ENCODE measurements at regions not wholly inside any gene's neighbourhood (a gene's known extent, or its start where the extent isn't known, plus 50 kb on each side); places are given as distances from the start of the nearest gene placed in this dataset.
A peak's percentile ranks its signal among the peaks of the same experiment; 100 is the strongest.

DNA sequence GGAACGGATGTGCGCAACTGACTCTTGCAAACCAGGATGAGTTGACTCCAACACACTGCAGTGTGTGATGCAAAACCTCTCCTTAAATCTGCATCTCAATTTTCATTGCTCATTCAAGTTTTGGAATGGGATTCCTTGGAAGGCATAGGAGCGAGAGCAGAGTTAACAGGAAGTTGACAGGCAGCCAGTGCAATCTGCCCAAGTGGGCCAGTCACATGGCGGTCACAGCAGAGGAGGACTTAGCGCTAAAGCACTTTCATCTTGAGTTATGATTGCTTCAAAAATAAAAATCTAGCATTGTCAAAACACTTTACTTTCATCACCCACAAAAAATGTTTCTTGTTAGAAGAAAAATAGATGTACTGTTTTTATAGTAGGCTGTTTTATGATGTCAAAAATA is 439.0 kb downstream of the FBXO15 start:
- H3K4me1 ChIP-seq, result no peaks in the 10 kb centered on the region
- TF ChIP-seq Cebpa-rat (IDR thresholded peaks at IDR 0.05), result no peak
- H3K9ac ChIP-seq, result no peak overlapping the region
- H3K27ac ChIP-seq, result no peak overlapping the region
- no peaks in the 10 kb centered on the region for H3K9me3 ChIP-seq
- H3K27me3 ChIP-seq, result no peaks in the 10 kb centered on the region
- H3K4me2 ChIP-seq, result no peak overlapping the region
- H4K20me1 ChIP-seq, result no peaks in the 10 kb centered on the region
- H3K4me3 ChIP-seq, result no peak overlapping the region
- no peaks in the 10 kb centered on the region for H3K36me3 ChIP-seq

DNA sequence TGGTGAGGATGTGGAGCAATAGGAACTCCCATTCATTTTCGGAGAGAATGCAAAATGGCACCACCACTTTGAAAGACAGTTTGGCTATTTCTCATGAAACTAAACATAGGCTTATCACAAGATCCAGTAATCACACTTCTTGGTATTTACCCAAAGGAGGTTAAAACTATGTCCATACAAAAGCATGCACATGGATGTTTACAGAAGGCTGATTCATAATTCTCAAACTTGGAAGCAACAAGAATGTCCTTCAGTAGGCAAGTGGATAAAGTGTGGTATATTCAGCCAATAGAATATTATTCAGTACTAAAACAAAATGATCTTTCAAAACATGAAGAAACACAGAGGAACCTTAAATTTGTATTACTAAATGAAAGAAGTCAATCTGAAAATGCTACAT is 440.6 kb downstream of the FBXO15 start:
- Histone ChIP-seq H3K4me2 (no peak overlapping the region), H3K9ac (no peak overlapping the region), H4K20me1 (no peaks in the 10 kb centered on the region), H3K27ac (no peak overlapping the region), H3K4me1 (peaks cover 10% of the 10 kb centered on the region), H3K36me3 (no peaks in the 10 kb centered on the region), H3K9me3 (no peaks in the 10 kb centered on the region), H3K27me3 (no peaks in the 10 kb centered on the region), H3K4me3 (no peak overlapping the region)
- no peak for TF ChIP-seq Cebpa-rat (IDR thresholded peaks at IDR 0.05)

DNA sequence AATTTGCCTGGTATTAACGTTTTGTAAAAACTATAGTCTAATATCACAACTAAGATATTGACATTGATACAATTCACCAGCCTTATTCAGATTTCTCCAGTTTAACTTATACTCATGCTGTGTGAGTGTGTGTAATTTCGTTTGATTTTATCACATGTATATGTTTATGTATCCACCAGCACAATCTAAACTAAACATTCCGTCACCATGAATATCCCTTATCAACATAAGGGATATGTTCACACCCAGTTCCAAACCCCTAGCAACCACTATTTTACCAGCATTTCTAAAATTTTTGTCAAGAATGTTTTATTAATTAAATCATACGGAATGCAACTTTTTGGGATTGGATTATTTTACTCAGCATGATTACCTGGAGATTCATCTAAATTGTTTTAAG is 450.3 kb downstream of the FBXO15 start:
- peaks cover 7% of the 10 kb centered on the region for H3K9me3 ChIP-seq
- H3K4me1 ChIP-seq, result peaks cover 8% of the 10 kb centered on the region
- no peak overlapping the region for H3K4me3 ChIP-seq
- no peaks in the 10 kb centered on the region for H3K27me3 ChIP-seq
- H4K20me1 ChIP-seq, result no peaks in the 10 kb centered on the region
- no peak overlapping the region for H3K27ac ChIP-seq
- no peak for TF ChIP-seq Cebpa-rat (IDR thresholded peaks at IDR 0.05)
- no peaks in the 10 kb centered on the region for H3K36me3 ChIP-seq
- no peak overlapping the region for H3K9ac ChIP-seq
- H3K4me2 ChIP-seq, result no peak overlapping the region

- Histone ChIP-seq H3K4me3 (no peak overlapping the region), H3K36me3 (no peaks in the 10 kb centered on the region), H3K9ac (no peak overlapping the region), H3K4me1 (peaks cover 2% of the 10 kb centered on the region; the same call in 1 of the 2 replicates), H3K27me3 (no peaks in the 10 kb centered on the region), H3K9me3 (peaks cover 7% of the 10 kb centered on the region), H3K4me2 (no peak overlapping the region), H4K20me1 (no peaks in the 10 kb centered on the region), H3K27ac (no peak overlapping the region)
- no peak for TF ChIP-seq Cebpa-rat (IDR thresholded peaks at IDR 0.05)
These were observed 450.9 kb downstream of the FBXO15 start for GRCh38 chr18:73696698-73697097.

- no peaks in the 10 kb centered on the region for H3K4me1 ChIP-seq
- H3K9me3 ChIP-seq, result peaks cover 7% of the 10 kb centered on the region
- no peak overlapping the region for H3K27ac ChIP-seq
- H3K4me2 ChIP-seq, result no peak overlapping the region
- H3K9ac ChIP-seq, result no peak overlapping the region
- H3K36me3 ChIP-seq, result no peaks in the 10 kb centered on the region
- no peaks in the 10 kb centered on the region for H3K27me3 ChIP-seq
- TF ChIP-seq Cebpa-rat (IDR thresholded peaks at IDR 0.05), result no peak
- no peaks in the 10 kb centered on the region for H4K20me1 ChIP-seq
- H3K4me3 ChIP-seq, result no peak overlapping the region
These were observed 451.5 kb downstream of the FBXO15 start for GRCh38 chr18:73696171-73696570.

GRCh38 chr18:73693091-73693490 is 454.5 kb downstream of the FBXO15 start:
- Histone ChIP-seq H3K9ac (no peak overlapping the region), H3K4me3 (no peak overlapping the region), H3K4me1 (peaks cover 16% of the 10 kb centered on the region), H3K27ac (no peak overlapping the region), H4K20me1 (no peaks in the 10 kb centered on the region), H3K36me3 (no peaks in the 10 kb centered on the region), H3K27me3 (no peaks in the 10 kb centered on the region), H3K4me2 (no peak overlapping the region), H3K9me3 (no peaks in the 10 kb centered on the region)
- TF ChIP-seq Cebpa-rat (IDR thresholded peaks at IDR 0.05), result no peak

- no peaks in the 10 kb centered on the region for H3K9me3 ChIP-seq
- H3K4me1 ChIP-seq, result peaks cover 22% of the 10 kb centered on the region
- H3K4me3 ChIP-seq, result no peak overlapping the region
- no peak for TF ChIP-seq Cebpa-rat (IDR thresholded peaks at IDR 0.05)
- H4K20me1 ChIP-seq, result no peaks in the 10 kb centered on the region
- no peak overlapping the region for H3K9ac ChIP-seq
- H3K27ac ChIP-seq, result no peak overlapping the region
- no peaks in the 10 kb centered on the region for H3K36me3 ChIP-seq
- no peaks in the 10 kb centered on the region for H3K27me3 ChIP-seq
- H3K4me2 ChIP-seq, result no peak overlapping the region
These were observed 456.0 kb downstream of the FBXO15 start for GRCh38 chr18:73691624-73692023.

- no peak overlapping the region for H3K9ac ChIP-seq
- H3K9me3 ChIP-seq, result no peaks in the 10 kb centered on the region
- H3K4me3 ChIP-seq, result no peak overlapping the region
- no peak overlapping the region for H3K27ac ChIP-seq
- no peaks in the 10 kb centered on the region for H3K27me3 ChIP-seq
- TF ChIP-seq Cebpa-rat (IDR thresholded peaks at IDR 0.05), result no peak
- H3K4me2 ChIP-seq, result no peak overlapping the region
- H4K20me1 ChIP-seq, result no peaks in the 10 kb centered on the region
- no peaks in the 10 kb centered on the region for H3K36me3 ChIP-seq
- peaks cover 22% of the 10 kb centered on the region for H3K4me1 ChIP-seq
These were observed 456.5 kb downstream of the FBXO15 start for GRCh38 chr18:73691118-73691517.

GRCh38 chr18:73690222-73690621 is 457.4 kb downstream of the FBXO15 start:
- TF ChIP-seq Cebpa-rat (IDR thresholded peaks at IDR 0.05), result no peak
- no peak overlapping the region for H3K4me2 ChIP-seq

DNA sequence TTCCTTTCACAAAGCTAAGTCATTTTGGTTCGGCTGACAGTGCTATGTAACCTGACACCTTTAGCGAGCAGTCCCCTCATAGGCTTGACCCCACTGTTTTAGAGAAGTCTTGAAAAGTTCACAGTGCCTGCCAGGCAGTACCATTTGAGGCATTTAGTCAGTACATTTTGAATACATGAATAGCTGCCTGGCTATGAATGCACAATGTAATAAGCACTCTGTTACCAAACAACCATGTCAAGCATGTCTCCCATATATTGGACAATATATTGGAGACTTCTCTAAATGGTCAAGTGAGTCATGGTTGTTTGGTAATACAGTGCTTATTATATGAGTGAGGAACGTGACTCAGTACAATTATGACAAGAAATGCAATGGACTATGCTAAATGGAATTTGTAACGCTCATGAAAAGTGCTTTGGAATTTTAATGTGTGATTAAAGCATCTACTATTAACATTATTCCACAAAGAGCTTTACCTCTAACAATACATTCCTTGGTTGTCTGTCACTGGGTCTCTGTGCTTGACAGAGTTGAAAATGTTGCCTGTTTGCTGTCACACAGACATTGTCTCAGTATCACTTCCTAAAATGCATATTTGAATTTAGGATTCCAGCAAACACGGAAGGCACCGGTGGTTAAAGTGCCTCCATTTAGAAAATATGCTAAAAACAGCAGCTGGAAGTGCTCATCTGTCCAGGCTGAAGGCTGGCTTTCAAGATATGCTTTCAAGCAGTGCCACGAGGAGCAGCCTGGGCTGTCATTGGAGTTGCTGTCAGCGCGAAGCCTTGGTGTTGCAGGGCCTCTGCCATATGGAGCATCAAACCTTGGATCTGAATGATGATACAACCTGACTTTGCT is 458.6 kb downstream of the FBXO15 start:
- Histone ChIP-seq H3K9me3 (no peaks in the 10 kb centered on the region), H3K27me3 (no peaks in the 10 kb centered on the region), H3K4me1 (peaks cover 22% of the 10 kb centered on the region), H3K4me3 (no peak overlapping the region), H3K4me2 (peak overlapping the region; percentile 47), H3K36me3 (no peaks in the 10 kb centered on the region), H4K20me1 (no peaks in the 10 kb centered on the region), H3K9ac (no peak overlapping the region), H3K27ac (no peak overlapping the region)
- TF ChIP-seq Cebpa-rat (IDR thresholded peaks at IDR 0.05), result no peak

More at GRCh38 chr18:73690222-73690621, 457.4 kb downstream of the FBXO15 start:
- H3K36me3 ChIP-seq, result no peaks in the 10 kb centered on the region
- H3K27me3 ChIP-seq, result no peaks in the 10 kb centered on the region
- no peak overlapping the region for H3K4me3 ChIP-seq
- H3K4me1 ChIP-seq, result peaks cover 22% of the 10 kb centered on the region
- H3K27ac ChIP-seq, result no peak overlapping the region
- H4K20me1 ChIP-seq, result no peaks in the 10 kb centered on the region
- no peaks in the 10 kb centered on the region for H3K9me3 ChIP-seq
- no peak overlapping the region for H3K9ac ChIP-seq
